Adrenal gland (tissue), 9 donors: ENCODE measurements at regions not wholly inside any gene's neighbourhood (a gene's known extent, or its start where the extent isn't known, plus 50 kb on each side); places are given as distances from the start of the nearest gene placed in this dataset.

Experiments used
- DNase-seq, 7 donors: peaks; one replicate each; pipeline ENCODE4 v3.0.0-alpha.2; 2019 to 2020
- H3K27ac ChIP-seq, 5 donors: fragments of 200-600 bp; sonication (generic) in 4 of 5; 1 replicate in 3 of 5; 2 replicates in 2 of 5; pipeline versions ENCODE4 v1.5.1 to v1.8.0; 2016 to 2020; ENCODE audit warnings: mild to moderate bottlenecking in 1 of 5
- H3K27me3 ChIP-seq: fragments of 200-600 bp; 2 replicates; pipeline ENCODE4 v1.8.0; 2021
- H3K36me3 ChIP-seq, 2 donors: fragments of 200-600 bp; replicated peaks in 1 of 2; 1 replicate in 1 of 2; 2 replicates in 1 of 2; pipeline versions ENCODE4 v1.5.1 to v1.8.0; 2018 to 2022
- H3K4me1 ChIP-seq, 2 donors: fragments of 200-600 bp; replicated peaks in 1 of 2; 1 replicate in 1 of 2; 2 replicates in 1 of 2; pipeline versions ENCODE4 v1.5.1 to v1.8.0; 2018 to 2021
- H3K4me3 ChIP-seq, 4 donors: fragments of 200-600 bp; sonication (generic) in 3 of 4; one replicate each; pipeline ENCODE4 v1.5.1; 2016 to 2018
- H3K9me3 ChIP-seq, 3 donors: fragments of 200-600 bp; sonication (generic) in 1 of 3; replicated peaks in 1 of 3; 1 replicate in 2 of 3; 2 replicates in 1 of 3; pipeline versions ENCODE4 v1.5.1 to v1.8.0; 2016 to 2021
- POLR2A ChIP-seq, 2 donors: fragments of 450-650 bp; IDR thresholded peaks; one replicate each; pipeline ENCODE4 v1.6.1; 2017; ENCODE audit warnings: antibody characterized with exemption in 2 of 2, mild to moderate bottlenecking in 2 of 2, moderate library complexity in 1 of 2
- WGBS, 4 donors: extraction: QIAGEN DNeasy Blood & Tissue Kit in 2 of 4; methylation state at CpG; one replicate each; pipeline versions ENCODE4 v1.1.5 to v1.1.7; 2013 to 2017; 5-methylcytosine and 5-hydroxymethylcytosine counted together
- intact Hi-C, 2 donors: fragments of 100-400 bp; cut with DNase I; formaldehyde crosslinking; loops; one replicate each; pipeline versions ENCODE4 v1.14.1 to v1.15.0; 2022 to 2023
- TF ChIP-seq, protein P1 (sequence below), 6 experiments: fragments of 450-650 bp in 4 of 6; fragments of 200-600 bp in 2 of 6; sonication (generic) in 1 of 6; IDR thresholded peaks; 1 replicate in 5 of 6; 2 replicates in 1 of 6; pipeline versions ENCODE4 v1.5.1 to v1.8.0; 2016 to 2021; ENCODE audit warnings: antibody characterized with exemption in 6 of 6, mild to moderate bottlenecking in 2 of 6, moderate library complexity in 1 of 6
- donor health status: healthy with polysubstance abuse.
- donor health status: Bipolar disorder and iron deficiency.
- donor health status: DM: yes; HTN: yes; CAD: no.
- donor health status: DM: no; HTN: no; CAD: no.
- donor health status: DM: no; HTN: no; CAD: no.

DNA sequence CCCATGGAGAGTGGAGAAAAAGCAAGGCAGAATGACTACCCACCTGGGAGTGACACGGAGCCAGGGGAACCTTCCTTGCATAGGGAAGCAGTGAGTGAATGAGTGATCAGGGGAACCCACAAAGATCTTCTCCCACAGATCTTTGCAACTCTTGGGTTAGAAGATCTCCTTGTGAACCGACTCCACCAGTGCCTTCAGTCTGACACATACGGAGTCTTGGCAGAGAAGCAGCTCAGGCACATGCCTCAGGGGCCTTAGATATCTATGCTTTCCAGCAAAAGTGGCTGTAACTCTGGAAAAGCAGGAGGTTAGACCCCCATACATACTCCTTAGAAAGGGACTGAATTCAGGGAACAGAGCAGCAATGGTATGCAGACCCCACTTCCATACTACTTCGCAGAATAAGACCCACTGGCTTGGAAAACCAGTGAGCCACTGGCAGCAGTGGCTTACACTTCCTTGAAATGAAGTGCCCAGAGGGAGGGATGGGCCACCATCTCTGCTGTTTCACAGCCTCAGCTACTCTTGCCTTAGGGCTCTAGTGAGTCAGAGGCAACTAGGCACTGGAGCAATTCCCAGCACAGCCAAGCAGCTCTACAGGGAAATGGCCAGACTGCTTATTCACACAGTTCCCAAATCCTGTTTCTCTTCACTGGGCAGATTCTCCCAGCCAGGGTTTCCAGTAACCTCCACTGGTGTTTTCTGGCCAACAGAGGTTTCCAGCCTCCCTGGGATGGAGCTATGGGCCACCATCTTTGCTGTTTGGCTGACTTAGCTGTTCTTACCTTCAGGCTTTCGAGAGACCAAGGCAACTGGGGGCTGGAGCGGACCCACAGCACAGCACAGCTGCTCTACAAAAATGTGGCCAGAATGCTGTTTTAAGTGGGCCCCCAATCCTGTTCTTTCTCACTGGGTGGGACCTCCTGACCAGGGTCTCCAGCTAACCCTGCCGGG, 82.8 kb upstream of the TCEAL2 start:
- no peak for DNase-seq
- 81 to 88% (median 87%) methylated on average over 5 to 7 of the region's 7 CpGs for WGBS, 4 donors

DNA sequence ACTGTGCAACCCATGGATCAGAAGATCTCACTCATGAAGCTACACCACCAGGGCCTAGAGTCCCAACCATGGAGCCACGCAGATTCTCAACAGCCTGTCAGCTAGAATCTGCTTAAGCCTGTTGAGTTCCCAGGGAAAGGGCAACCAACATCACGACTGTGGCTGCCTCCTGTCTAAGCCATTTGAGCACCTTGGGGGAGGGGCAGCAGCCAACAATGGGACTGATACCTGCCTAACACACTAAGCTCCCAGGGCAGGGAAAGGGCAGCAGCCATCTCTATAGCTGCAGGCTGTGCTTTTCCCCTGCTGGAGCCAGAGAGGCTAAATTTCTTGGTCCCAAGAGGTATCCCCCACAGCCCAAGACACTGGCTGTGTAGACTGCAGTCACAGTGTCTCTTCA, 96.5 kb upstream of the TCEAL2 start:
- no peaks in the 10 kb centered on the region for H3K9me3 ChIP-seq
- 60 to 100% (median 81%) methylated on average over 1 to 2 of the region's 2 CpGs for WGBS, 4 donors
- no peaks in the 10 kb centered on the region for H3K36me3 ChIP-seq

More for the DNA sequence above, 82.8 kb upstream of the TCEAL2 start:
- Histone ChIP-seq H3K9me3 (no peaks in the 10 kb centered on the region), H3K4me3 (no peak overlapping the region), H3K4me1 (no peaks in the 10 kb centered on the region), H3K27me3 (no peaks in the 10 kb centered on the region), H3K27ac (no peak overlapping the region), H3K36me3 (no peaks in the 10 kb centered on the region)
- TF ChIP-seq POLR2A (IDR thresholded peaks at IDR 0.05): no peak
- TF ChIP-seq, protein P1, sequence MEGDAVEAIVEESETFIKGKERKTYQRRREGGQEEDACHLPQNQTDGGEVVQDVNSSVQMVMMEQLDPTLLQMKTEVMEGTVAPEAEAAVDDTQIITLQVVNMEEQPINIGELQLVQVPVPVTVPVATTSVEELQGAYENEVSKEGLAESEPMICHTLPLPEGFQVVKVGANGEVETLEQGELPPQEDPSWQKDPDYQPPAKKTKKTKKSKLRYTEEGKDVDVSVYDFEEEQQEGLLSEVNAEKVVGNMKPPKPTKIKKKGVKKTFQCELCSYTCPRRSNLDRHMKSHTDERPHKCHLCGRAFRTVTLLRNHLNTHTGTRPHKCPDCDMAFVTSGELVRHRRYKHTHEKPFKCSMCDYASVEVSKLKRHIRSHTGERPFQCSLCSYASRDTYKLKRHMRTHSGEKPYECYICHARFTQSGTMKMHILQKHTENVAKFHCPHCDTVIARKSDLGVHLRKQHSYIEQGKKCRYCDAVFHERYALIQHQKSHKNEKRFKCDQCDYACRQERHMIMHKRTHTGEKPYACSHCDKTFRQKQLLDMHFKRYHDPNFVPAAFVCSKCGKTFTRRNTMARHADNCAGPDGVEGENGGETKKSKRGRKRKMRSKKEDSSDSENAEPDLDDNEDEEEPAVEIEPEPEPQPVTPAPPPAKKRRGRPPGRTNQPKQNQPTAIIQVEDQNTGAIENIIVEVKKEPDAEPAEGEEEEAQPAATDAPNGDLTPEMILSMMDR (IDR thresholded peaks at IDR 0.05): no peak
- intact Hi-C loops: no loop called here

DNA sequence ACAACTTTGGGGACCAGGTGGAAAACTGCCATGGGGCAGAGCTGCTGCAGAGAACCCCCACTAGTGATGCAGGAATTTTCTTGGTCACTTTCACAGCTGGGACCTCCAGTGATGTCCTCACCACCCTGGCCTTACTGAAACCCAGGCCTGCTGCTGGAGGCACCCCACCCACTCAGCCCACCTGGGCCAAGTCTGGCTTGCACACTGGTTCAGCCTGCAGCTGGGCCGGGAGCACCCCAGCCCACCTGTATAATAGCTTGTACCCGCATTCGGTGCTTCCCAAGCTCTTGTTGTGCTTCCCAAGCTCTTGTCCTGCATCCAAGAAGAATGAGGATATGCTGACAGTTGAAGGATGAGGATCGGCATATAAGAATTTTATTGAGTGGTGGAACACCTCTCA, 86.4 kb upstream of the ZMAT1 start:
- Histone ChIP-seq H3K4me1 (no peaks in the 10 kb centered on the region), H3K36me3 (no peaks in the 10 kb centered on the region), H3K9me3 (no peaks in the 10 kb centered on the region), H3K27me3 (peaks cover 7% of the 10 kb centered on the region), H3K27ac (no peak overlapping the region), H3K4me3 (no peak overlapping the region)
- DNase-seq: no peak
- intact Hi-C loops: no loop called here
- WGBS, 4 donors: 73 to 93% (median 80%) methylated on average over 4 of the region's 4 CpGs
- TF ChIP-seq, protein P1 (IDR thresholded peaks at IDR 0.05): no peak
- TF ChIP-seq POLR2A (IDR thresholded peaks at IDR 0.05): no peak

More for the DNA sequence above, 96.5 kb upstream of the TCEAL2 start:
- Histone ChIP-seq H3K4me3 (no peak overlapping the region), H3K27ac (no peak overlapping the region), H3K27me3 (peaks cover 15% of the 10 kb centered on the region), H3K4me1 (no peaks in the 10 kb centered on the region)
- no peak for TF ChIP-seq POLR2A (IDR thresholded peaks at IDR 0.05)
- TF ChIP-seq, protein P1 (IDR thresholded peaks at IDR 0.05): no peak
- no peak for DNase-seq
- intact Hi-C loops: no loop called here

DNA sequence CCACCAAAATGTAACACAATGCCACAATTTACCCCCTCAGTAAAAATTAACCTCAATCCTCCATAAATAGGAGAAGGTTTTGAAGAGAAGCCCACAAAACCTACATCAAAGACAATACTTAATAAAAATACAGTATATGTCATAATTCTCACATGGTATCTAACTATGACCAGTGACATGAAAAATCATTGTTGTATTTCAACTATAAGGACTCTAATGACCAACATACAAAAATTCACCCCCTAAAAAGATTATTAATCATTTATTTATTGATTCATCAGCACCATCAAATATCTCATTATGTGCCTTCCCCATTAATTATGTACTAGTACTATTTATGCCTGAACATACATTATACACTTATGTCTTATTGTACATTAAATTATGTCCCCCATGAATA, 77.1 kb upstream of the ZMAT1 start:
- no peak overlapping the region for H3K27ac ChIP-seq
- no peak for DNase-seq
- no peak overlapping the region for H3K4me3 ChIP-seq
- intact Hi-C loops: no loop called here
- peaks cover 13% of the 10 kb centered on the region for H3K27me3 ChIP-seq
- TF ChIP-seq, protein P1 (IDR thresholded peaks at IDR 0.05): no peak
- no peak for TF ChIP-seq POLR2A (IDR thresholded peaks at IDR 0.05)
- H3K4me1 ChIP-seq: no peaks in the 10 kb centered on the region
- H3K36me3 ChIP-seq: no peaks in the 10 kb centered on the region
- peaks cover 0 to 3% (median 0%) of the 10 kb centered on the region in 3 donors for H3K9me3 ChIP-seq
